Right lobe of liver (tissue), 6 donors: ENCODE measurements at regions not wholly inside any gene's neighbourhood (a gene's known extent, or its start where the extent isn't known, plus 50 kb on each side); places are given as distances from the start of the nearest gene placed in this dataset.

ENCODE experiments used
- ATAC-seq, 4 donors: fragments of 200-7000 bp; cut with Tn5 transposase; one replicate each; pipeline ENCODE4 v1.9.1; 2020; ENCODE audit warnings: mild to moderate bottlenecking in 4 of 4, moderate library complexity in 4 of 4
- DNase-seq, 3 donors: peaks; one replicate each; pipeline ENCODE4 v3.0.0-alpha.2; 2020
- H3K27ac ChIP-seq, 3 donors: fragments of 200-600 bp; one replicate each; pipeline ENCODE4 v1.8.0; 2022
- H3K27me3 ChIP-seq, 2 donors: fragments of 200-600 bp; one replicate each; pipeline ENCODE4 v1.8.0; 2022
- H3K36me3 ChIP-seq, 4 donors: fragments of 200-600 bp; sonication (generic) in 1 of 4; one replicate each; pipeline versions ENCODE4 v1.5.1 to v1.8.0; 2017 to 2022; ENCODE audit warnings: control low read depth in 1 of 4
- H3K4me1 ChIP-seq, 4 donors: fragments of 200-600 bp; sonication (generic) in 1 of 4; one replicate each; pipeline versions ENCODE4 v1.5.1 to v1.8.0; 2017 to 2022; ENCODE audit warnings: control low read depth in 1 of 4
- H3K4me3 ChIP-seq, 3 donors: fragments of 200-600 bp; one replicate each; pipeline ENCODE4 v1.8.0; 2022
- H3K9me3 ChIP-seq, 4 donors: fragments of 200-600 bp; sonication (generic) in 1 of 4; one replicate each; pipeline versions ENCODE4 v1.5.1 to v1.8.0; 2017 to 2022; ENCODE audit warnings: control low read depth in 1 of 4
- POLR2A ChIP-seq: fragments of 450-650 bp; IDR thresholded peaks from one replicate; pipeline ENCODE4 v1.6.1; 2017; ENCODE audit warnings: antibody characterized with exemption, mild to moderate bottlenecking
- WGBS: methylation state at CpG from one replicate; pipeline ENCODE4 v1.1.6; 2018; ENCODE audit warnings: low coverage, low lambda C conversion rate; ENCODE audit not compliant: insufficient coverage; ENCODE audit errors: missing lambda C conversion rate; 5-methylcytosine and 5-hydroxymethylcytosine counted together
- intact Hi-C, 2 donors: fragments of 100-400 bp; cut with DNase I; formaldehyde crosslinking; loops; one replicate each; pipeline versions ENCODE4 v1.11.2 to v1.14.1; 2022
- TF ChIP-seq, protein P1 (sequence below), 4 donors: fragments of 200-600 bp in 3 of 4; fragments of 450-650 bp in 1 of 4; IDR thresholded peaks; one replicate each; pipeline versions ENCODE4 v1.5.1 to v1.8.0; 2016 to 2022; ENCODE audit warnings: antibody characterized with exemption in 4 of 4, mild to moderate bottlenecking in 2 of 4
- donor health status: DM: no; HTN: yes; CAD: no.
- donor health status: DM: no; HTN: no; CAD: no.
- donor health status: DM: no; HTN: no; CAD: no.
- donor health status: DM: no; HTN: yes; CAD: no.
- donor health status: DM: no; HTN: yes; CAD: no.

- intact Hi-C loops = no loop called here
- H3K27ac ChIP-seq = no peak overlapping the region
- H3K27me3 ChIP-seq = no peaks in the 10 kb centered on the region
- WGBS = 32% methylated on average over 4 of the region's 6 CpGs
- no peaks in the 10 kb centered on the region for H3K4me1 ChIP-seq
- H3K36me3 ChIP-seq = no peaks in the 10 kb centered on the region
- no peak overlapping the region for H3K4me3 ChIP-seq
- ATAC-seq (peak in 3 of 4 donors; percentile 17 to 40 (median 26)), DNase-seq (no peak)
- no peaks in the 10 kb centered on the region for H3K9me3 ChIP-seq
- TF ChIP-seq POLR2A = no peak
- TF ChIP-seq, protein P1, sequence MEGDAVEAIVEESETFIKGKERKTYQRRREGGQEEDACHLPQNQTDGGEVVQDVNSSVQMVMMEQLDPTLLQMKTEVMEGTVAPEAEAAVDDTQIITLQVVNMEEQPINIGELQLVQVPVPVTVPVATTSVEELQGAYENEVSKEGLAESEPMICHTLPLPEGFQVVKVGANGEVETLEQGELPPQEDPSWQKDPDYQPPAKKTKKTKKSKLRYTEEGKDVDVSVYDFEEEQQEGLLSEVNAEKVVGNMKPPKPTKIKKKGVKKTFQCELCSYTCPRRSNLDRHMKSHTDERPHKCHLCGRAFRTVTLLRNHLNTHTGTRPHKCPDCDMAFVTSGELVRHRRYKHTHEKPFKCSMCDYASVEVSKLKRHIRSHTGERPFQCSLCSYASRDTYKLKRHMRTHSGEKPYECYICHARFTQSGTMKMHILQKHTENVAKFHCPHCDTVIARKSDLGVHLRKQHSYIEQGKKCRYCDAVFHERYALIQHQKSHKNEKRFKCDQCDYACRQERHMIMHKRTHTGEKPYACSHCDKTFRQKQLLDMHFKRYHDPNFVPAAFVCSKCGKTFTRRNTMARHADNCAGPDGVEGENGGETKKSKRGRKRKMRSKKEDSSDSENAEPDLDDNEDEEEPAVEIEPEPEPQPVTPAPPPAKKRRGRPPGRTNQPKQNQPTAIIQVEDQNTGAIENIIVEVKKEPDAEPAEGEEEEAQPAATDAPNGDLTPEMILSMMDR (IDR thresholded peaks at IDR 0.05) = no peak
Observed at GRCh38 chr11:113549611-113550578, 74.7 kb upstream of the DRD2 start.

DNA sequence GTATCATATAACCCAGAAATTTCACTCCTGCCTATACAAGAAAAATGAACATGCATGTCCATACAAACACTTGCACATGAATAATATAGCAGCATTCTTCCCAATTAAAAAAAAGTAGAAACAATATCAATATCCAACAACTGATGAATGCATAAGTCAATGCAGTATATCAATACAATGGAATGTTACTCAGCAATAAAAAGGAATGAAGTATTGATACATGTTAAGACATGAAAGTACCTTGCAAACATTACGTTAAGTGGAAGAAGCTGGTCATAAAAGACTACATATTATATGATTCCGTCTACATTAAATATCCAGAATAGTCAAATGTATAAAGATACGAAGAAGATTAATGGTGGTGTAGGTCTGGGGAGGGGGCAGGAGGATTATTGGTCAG is 73.9 kb upstream of the DRD2 start:
- H3K27ac ChIP-seq = no peak overlapping the region
- H3K9me3 ChIP-seq = no peaks in the 10 kb centered on the region
- H3K4me1 ChIP-seq = no peaks in the 10 kb centered on the region
- ATAC-seq (no peak), DNase-seq (no peak)
- intact Hi-C loops = no loop called here
- no peak overlapping the region for H3K4me3 ChIP-seq
- TF ChIP-seq, protein P1 (IDR thresholded peaks at IDR 0.05) = no peak
- TF ChIP-seq POLR2A = no peak
- WGBS = 73% methylated on average over 3 of the region's 3 CpGs
- no peaks in the 10 kb centered on the region for H3K36me3 ChIP-seq
- H3K27me3 ChIP-seq = no peaks in the 10 kb centered on the region

GRCh38 chr11:113547739-113548138 is 72.5 kb upstream of the DRD2 start:
- Histone ChIP-seq H3K4me3 (no peak overlapping the region), H3K4me1 (no peaks in the 10 kb centered on the region), H3K36me3 (no peaks in the 10 kb centered on the region), H3K9me3 (no peaks in the 10 kb centered on the region), H3K27me3 (no peaks in the 10 kb centered on the region), H3K27ac (no peak overlapping the region)
- ATAC-seq (no peak), DNase-seq (no peak)
- 38% methylated on average over 4 of the region's 4 CpGs for WGBS
- intact Hi-C loops = no loop called here
- TF ChIP-seq, protein P1 (IDR thresholded peaks at IDR 0.05) = no peak
- no peak for TF ChIP-seq POLR2A

GRCh38 chr11:113546757-113547507 is 71.7 kb upstream of the DRD2 start:
- Histone ChIP-seq H3K9me3 (no peaks in the 10 kb centered on the region), H3K4me1 (no peaks in the 10 kb centered on the region), H3K27me3 (no peaks in the 10 kb centered on the region), H3K36me3 (no peaks in the 10 kb centered on the region), H3K27ac (no peak overlapping the region), H3K4me3 (no peak overlapping the region)
- 43% methylated on average over 4 of the region's 5 CpGs for WGBS
- TF ChIP-seq, protein P1 (IDR thresholded peaks at IDR 0.05) = no peak
- TF ChIP-seq POLR2A = no peak
- no peak for DNase-seq
- intact Hi-C loops = no loop called here
- no peak for ATAC-seq
